GM18508 (cell line): ENCODE measurements at regions not wholly inside any gene's neighbourhood (a gene's known extent, or its start where the extent isn't known, plus 50 kb on each side); places are given as distances from the start of the nearest gene placed in this dataset.

ENCODE experiments used
- ATAC-seq: cut with Tn5 transposase; IDR thresholded peaks from one replicate; pipeline ENCODE4 v1.9.1; 2021; ENCODE audit warnings: moderate number of reproducible peaks; ENCODE audit not compliant: insufficient read depth, unreplicated experiment

- ATAC-seq: no peak
These were observed 319.2 kb upstream of the FMN2 start for GRCh38 chr1:239772446-239772845.

GRCh38 chr1:239775466-239775865 is 316.2 kb upstream of the FMN2 start:
- no peak for ATAC-seq

- ATAC-seq: no peak
These were observed 313.4 kb upstream of the FMN2 start for GRCh38 chr1:239778208-239778813.

GRCh38 chr1:239779962-239780361 is 311.7 kb upstream of the FMN2 start:
- ATAC-seq: no peak

GRCh38 chr1:239784896-239785295 is 306.8 kb upstream of the FMN2 start:
- ATAC-seq: no peak

- ATAC-seq: no peak
These were observed 306.1 kb upstream of the FMN2 start for GRCh38 chr1:239785576-239785975.

GRCh38 chr1:239786464-239786863 is 305.2 kb upstream of the FMN2 start:
- no peak for ATAC-seq

GRCh38 chr1:239792157-239792556 is 299.5 kb upstream of the FMN2 start:
- no peak for ATAC-seq

- no peak for ATAC-seq
These were observed 296.4 kb upstream of the FMN2 start for GRCh38 chr1:239795304-239795703.

GRCh38 chr1:239799617-239800016 is 292.1 kb upstream of the FMN2 start:
- ATAC-seq: no peak

GRCh38 chr1:239800861-239801260 is 290.8 kb upstream of the FMN2 start:
- no peak for ATAC-seq

- no peak for ATAC-seq
These were observed 289.4 kb upstream of the FMN2 start for GRCh38 chr1:239802275-239802674.

GRCh38 chr1:239803781-239804180 is 287.9 kb upstream of the FMN2 start:
- ATAC-seq: no peak

- no peak for ATAC-seq
These were observed 287.4 kb upstream of the FMN2 start for GRCh38 chr1:239804266-239804665.

GRCh38 chr1:239805042-239805441 is 286.6 kb upstream of the FMN2 start:
- no peak for ATAC-seq

- ATAC-seq: no peak
These were observed 285.6 kb upstream of the FMN2 start for GRCh38 chr1:239805851-239806772.

- no peak for ATAC-seq
These were observed 284.8 kb upstream of the FMN2 start for GRCh38 chr1:239806897-239807296.

- no peak for ATAC-seq
These were observed 284.3 kb upstream of the FMN2 start for GRCh38 chr1:239807361-239807760.

GRCh38 chr1:239810061-239810481 is 281.6 kb upstream of the FMN2 start:
- no peak for ATAC-seq

- no peak for ATAC-seq
These were observed 280.3 kb upstream of the FMN2 start for GRCh38 chr1:239811211-239811885.

- no peak for ATAC-seq
These were observed 279.1 kb upstream of the FMN2 start for GRCh38 chr1:239812580-239812979.
